GM21737 (cell line): ENCODE measurements at regions not wholly inside any gene's neighbourhood (a gene's known extent, or its start where the extent isn't known, plus 50 kb on each side); places are given as distances from the start of the nearest gene placed in this dataset.
"Not testable (repeated sequence)": the region's sequence is repeated elsewhere in the genome, so short reads cannot be mapped to it uniquely, and the experiment has no call there.

Source experiments
- ATAC-seq: cut with Tn5 transposase; IDR thresholded peaks from one replicate; pipeline ENCODE4 v1.9.1; 2021; ENCODE audit warnings: mild to moderate bottlenecking, moderate library complexity; ENCODE audit not compliant: unreplicated experiment

- ATAC-seq: no peak
These were observed 133.7 kb upstream of the TBX18 start for GRCh38 chr6:84897988-84898594.

GRCh38 chr6:84897011-84897410, 132.6 kb upstream of the TBX18 start:
- no peak for ATAC-seq

GRCh38 chr6:84892671-84893070, 128.3 kb upstream of the TBX18 start:
- no peak for ATAC-seq

- no peak for ATAC-seq
These were observed 118.7 kb upstream of the TBX18 start for GRCh38 chr6:84882768-84883766.

GRCh38 chr6:84879385-84879784, 115.0 kb upstream of the TBX18 start:
- ATAC-seq: not testable (repeated sequence)

- no peak for ATAC-seq
These were observed 113.3 kb upstream of the TBX18 start for GRCh38 chr6:84877515-84878210.

- no peak for ATAC-seq
These were observed 112.5 kb upstream of the TBX18 start for GRCh38 chr6:84876723-84877514.

GRCh38 chr6:84872996-84873723, 108.8 kb upstream of the TBX18 start:
- no peak for ATAC-seq

- no peak for ATAC-seq
These were observed 107.5 kb upstream of the TBX18 start for GRCh38 chr6:84871925-84872324.

GRCh38 chr6:84870672-84871071, 106.3 kb upstream of the TBX18 start:
- ATAC-seq: no peak

- ATAC-seq: no peak
These were observed 103.8 kb upstream of the TBX18 start for GRCh38 chr6:84868149-84868548.

- no peak for ATAC-seq
These were observed 103.1 kb upstream of the TBX18 start for GRCh38 chr6:84867521-84867920.

GRCh38 chr6:84866715-84867114, 102.3 kb upstream of the TBX18 start:
- no peak for ATAC-seq

GRCh38 chr6:84865372-84865771, 101.0 kb upstream of the TBX18 start:
- ATAC-seq: not testable (repeated sequence)

GRCh38 chr6:84862843-84863242, 98.4 kb upstream of the TBX18 start:
- no peak for ATAC-seq

- ATAC-seq: no peak
These were observed 96.5 kb upstream of the TBX18 start for GRCh38 chr6:84860920-84861319.

- no peak for ATAC-seq
These were observed 96.1 kb upstream of the TBX18 start for GRCh38 chr6:84860509-84860908.

GRCh38 chr6:84854811-84855400, 90.5 kb upstream of the TBX18 start:
- no peak for ATAC-seq

- no peak for ATAC-seq
These were observed 89.5 kb upstream of the TBX18 start for GRCh38 chr6:84853901-84854300.

- no peak for ATAC-seq
These were observed 84.6 kb upstream of the TBX18 start for GRCh38 chr6:84848960-84849359.
